Type B pancreatic cell (in vitro differentiated cells): ENCODE measurements at regions not wholly inside any gene's neighbourhood (a gene's known extent, or its start where the extent isn't known, plus 50 kb on each side); places are given as distances from the start of the nearest gene placed in this dataset.

Source experiments
- DNase-seq: peaks from one replicate; pipeline ENCODE4 v3.0.0; 2021; ENCODE audit warnings: mixed read lengths; ENCODE audit not compliant: unreplicated experiment; ENCODE audit errors: extremely low spot score
- H3K27ac Mint-ChIP-seq: 2 replicates; pipeline ENCODE4 v1.8.0; 2021; ENCODE audit warnings: mild to moderate bottlenecking, mixed read lengths
- H3K27me3 Mint-ChIP-seq: 2 replicates; pipeline ENCODE4 v1.8.0; 2021; ENCODE audit warnings: mixed read lengths
- H3K36me3 Mint-ChIP-seq: 2 replicates; pipeline ENCODE4 v1.8.0; 2021; ENCODE audit warnings: mixed read lengths
- H3K4me1 Mint-ChIP-seq: one replicate; pipeline ENCODE4 v1.8.0; 2021; ENCODE audit warnings: mixed read lengths; ENCODE audit not compliant: unreplicated experiment
- H3K4me3 Mint-ChIP-seq: 2 replicates; pipeline ENCODE4 v1.8.0; 2021; ENCODE audit warnings: mild to moderate bottlenecking, mixed read lengths
- H3K9me3 Mint-ChIP-seq: 2 replicates; pipeline ENCODE4 v1.8.0; 2021; ENCODE audit warnings: mixed read lengths
- TF ChIP-seq, protein P1 (sequence below): fragments of 200-600 bp; sonication (generic); conservative IDR thresholded peaks from 2 replicates; pipeline ENCODE4 v1.5.0; 2021; ENCODE audit warnings: antibody characterized with exemption, mild to moderate bottlenecking

DNA sequence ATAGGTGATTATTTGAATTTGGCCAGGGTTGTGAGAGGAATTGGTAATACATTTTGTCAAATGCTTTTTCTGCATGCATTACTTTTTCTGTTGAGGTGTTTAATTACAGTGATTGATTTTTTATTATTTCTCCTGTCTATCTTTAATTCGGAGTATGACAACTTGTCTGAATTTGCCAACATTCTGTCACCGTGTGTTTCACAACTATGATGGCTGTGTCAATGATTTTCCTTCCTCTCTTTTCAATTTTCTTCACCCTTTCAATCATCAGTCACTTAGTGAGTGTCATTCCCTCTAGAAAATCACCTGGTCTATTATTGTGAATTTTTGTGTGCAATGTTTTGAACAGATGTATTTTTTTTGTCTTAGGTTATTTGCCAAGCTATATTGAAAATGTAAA lies 1221.4 kb upstream of the CDH18 start:
- TF ChIP-seq, protein P1, sequence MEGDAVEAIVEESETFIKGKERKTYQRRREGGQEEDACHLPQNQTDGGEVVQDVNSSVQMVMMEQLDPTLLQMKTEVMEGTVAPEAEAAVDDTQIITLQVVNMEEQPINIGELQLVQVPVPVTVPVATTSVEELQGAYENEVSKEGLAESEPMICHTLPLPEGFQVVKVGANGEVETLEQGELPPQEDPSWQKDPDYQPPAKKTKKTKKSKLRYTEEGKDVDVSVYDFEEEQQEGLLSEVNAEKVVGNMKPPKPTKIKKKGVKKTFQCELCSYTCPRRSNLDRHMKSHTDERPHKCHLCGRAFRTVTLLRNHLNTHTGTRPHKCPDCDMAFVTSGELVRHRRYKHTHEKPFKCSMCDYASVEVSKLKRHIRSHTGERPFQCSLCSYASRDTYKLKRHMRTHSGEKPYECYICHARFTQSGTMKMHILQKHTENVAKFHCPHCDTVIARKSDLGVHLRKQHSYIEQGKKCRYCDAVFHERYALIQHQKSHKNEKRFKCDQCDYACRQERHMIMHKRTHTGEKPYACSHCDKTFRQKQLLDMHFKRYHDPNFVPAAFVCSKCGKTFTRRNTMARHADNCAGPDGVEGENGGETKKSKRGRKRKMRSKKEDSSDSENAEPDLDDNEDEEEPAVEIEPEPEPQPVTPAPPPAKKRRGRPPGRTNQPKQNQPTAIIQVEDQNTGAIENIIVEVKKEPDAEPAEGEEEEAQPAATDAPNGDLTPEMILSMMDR: no peak
- Mint-ChIP-seq H3K36me3 (no peaks in the 10 kb centered on the region), H3K27ac (no peak overlapping the region), H3K9me3 (no peaks in the 10 kb centered on the region), H3K4me3 (no peak overlapping the region), H3K27me3 (no peaks in the 10 kb centered on the region), H3K4me1 (no peaks in the 10 kb centered on the region)
- no peak for DNase-seq

DNA sequence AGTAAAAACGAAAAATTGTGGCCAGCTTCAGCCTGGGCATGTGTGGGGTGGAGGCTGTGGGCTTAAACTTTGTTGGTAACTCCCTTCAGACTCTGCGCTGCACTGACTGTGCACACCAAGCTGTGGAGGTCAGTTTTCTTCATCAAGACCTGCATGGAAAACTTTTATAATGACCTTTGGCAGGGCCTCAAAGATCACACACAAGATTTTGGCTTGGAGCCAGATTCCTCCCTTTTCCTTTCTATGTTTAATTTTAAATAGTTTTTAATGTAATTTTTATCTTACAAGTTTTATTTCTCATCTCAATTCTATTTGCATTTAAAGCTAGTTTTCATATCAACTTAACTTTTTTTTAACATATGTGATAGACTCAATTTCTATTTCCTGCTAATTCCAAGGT lies 1211.1 kb upstream of the CDH18 start:
- Mint-ChIP-seq H3K4me3 (no peak overlapping the region), H3K4me1 (no peaks in the 10 kb centered on the region), H3K36me3 (no peaks in the 10 kb centered on the region), H3K9me3 (no peaks in the 10 kb centered on the region), H3K27ac (no peak overlapping the region), H3K27me3 (no peaks in the 10 kb centered on the region)
- TF ChIP-seq, protein P1: no peak
- no peak for DNase-seq

DNA sequence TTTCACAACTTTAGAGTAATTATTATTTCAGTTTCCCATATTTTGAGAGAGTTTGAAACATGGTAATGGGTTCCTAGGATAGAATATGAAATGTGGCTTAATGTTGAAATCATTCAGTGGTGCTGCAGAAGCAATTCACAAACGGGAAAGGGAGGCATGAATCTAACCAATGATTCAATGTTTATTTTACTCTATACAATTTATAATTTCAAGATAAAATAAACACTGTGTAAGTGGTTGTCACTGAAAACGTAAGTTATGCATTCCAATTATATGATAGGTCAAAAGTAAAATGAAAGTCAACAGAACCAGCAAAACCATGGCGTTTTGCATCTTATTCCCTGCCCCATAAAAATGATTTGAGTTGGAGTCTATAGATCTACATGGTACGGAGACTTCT lies 1207.1 kb upstream of the CDH18 start:
- H3K9me3 Mint-ChIP-seq: no peaks in the 10 kb centered on the region
- H3K27me3 Mint-ChIP-seq: no peaks in the 10 kb centered on the region
- no peak overlapping the region for H3K4me3 Mint-ChIP-seq
- DNase-seq: no peak
- H3K4me1 Mint-ChIP-seq: no peaks in the 10 kb centered on the region
- H3K36me3 Mint-ChIP-seq: no peaks in the 10 kb centered on the region
- TF ChIP-seq, protein P1: no peak
- H3K27ac Mint-ChIP-seq: no peak overlapping the region

DNA sequence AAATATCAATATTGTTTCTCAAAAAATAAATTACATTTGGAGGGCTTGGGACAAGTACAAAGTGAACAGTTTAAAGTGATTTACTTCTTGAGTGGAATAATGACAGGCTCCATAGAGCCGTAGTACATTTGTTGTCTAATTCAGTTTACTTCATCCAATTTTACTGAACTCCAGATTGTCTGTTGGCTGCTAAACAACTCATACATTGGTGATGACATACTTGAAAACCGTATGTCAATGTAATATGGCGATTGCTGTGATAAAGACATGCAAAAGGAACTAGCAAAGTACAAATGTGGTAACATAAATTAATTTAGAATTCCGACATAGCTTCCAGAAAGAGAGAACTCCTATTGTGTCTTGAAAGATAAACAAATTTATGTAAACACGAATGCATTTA lies 1197.5 kb upstream of the CDH18 start:
- H3K27ac Mint-ChIP-seq: no peak overlapping the region
- H3K4me1 Mint-ChIP-seq: peaks cover 14% of the 10 kb centered on the region
- no peaks in the 10 kb centered on the region for H3K27me3 Mint-ChIP-seq
- TF ChIP-seq, protein P1: no peak
- DNase-seq: no peak
- H3K4me3 Mint-ChIP-seq: no peak overlapping the region
- peaks cover 5% of the 10 kb centered on the region for H3K9me3 Mint-ChIP-seq
- peaks cover 6% of the 10 kb centered on the region for H3K36me3 Mint-ChIP-seq

DNA sequence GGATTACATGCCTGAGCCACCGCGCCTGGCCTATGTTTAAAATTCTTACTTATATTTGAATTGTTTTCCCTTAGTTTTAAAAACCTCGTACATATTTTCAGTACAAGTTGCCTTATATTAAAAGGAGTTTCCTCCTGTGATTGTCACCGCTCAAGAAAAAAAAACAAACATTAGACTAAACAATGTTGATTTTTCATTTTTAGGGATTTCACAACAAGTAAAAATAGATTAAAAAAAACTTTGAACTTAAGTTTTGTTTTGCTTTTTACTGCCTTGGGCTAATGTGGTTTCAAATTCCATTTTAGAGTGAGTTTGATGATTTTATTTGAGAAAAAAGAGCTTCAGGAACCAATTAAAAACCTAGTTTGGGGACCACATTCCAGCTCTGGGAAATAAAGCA lies 1196.6 kb upstream of the CDH18 start:
- no peak for DNase-seq
- TF ChIP-seq, protein P1: no peak
- Mint-ChIP-seq H3K9me3 (peaks cover 5% of the 10 kb centered on the region), H3K4me3 (no peak overlapping the region), H3K36me3 (peaks cover 6% of the 10 kb centered on the region), H3K27ac (no peak overlapping the region), H3K4me1 (peaks cover 14% of the 10 kb centered on the region), H3K27me3 (no peaks in the 10 kb centered on the region)

DNA sequence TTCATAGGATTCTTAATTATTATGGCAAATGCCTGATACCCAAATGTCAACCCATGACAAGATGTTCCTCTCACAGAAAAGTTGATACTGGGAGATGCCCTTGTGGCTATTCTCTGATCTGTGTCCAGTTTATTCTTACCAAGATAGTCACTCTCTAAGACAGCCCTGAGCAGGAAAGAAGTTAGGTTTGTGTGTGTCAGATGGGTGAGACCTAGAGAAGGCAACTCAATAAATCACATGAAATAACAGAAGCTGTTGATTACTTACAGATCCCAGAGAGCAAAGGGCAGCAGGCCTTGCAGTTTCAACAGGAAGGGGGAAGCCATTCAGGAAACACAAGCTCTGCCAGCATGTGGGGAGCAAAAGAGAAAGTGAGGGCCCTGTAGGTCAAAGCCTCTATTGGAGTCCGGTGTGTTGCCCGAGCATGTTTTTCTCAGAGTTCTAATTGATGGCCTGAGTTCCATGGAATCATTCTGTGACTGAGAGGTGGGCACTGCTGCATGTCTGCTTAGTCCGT lies 1193.7 kb upstream of the CDH18 start:
- H3K36me3 Mint-ChIP-seq: peaks cover 6% of the 10 kb centered on the region
- peak overlapping the region; percentile 50 for H3K27ac Mint-ChIP-seq
- DNase-seq: no peak
- no peaks in the 10 kb centered on the region for H3K27me3 Mint-ChIP-seq
- TF ChIP-seq, protein P1: no peak
- H3K9me3 Mint-ChIP-seq: peaks cover 5% of the 10 kb centered on the region
- H3K4me3 Mint-ChIP-seq: no peak overlapping the region
- H3K4me1 Mint-ChIP-seq: peaks cover 14% of the 10 kb centered on the region
